MM.1S (cell line): ENCODE measurements at regions not wholly inside any gene's neighbourhood (a gene's known extent, or its start where the extent isn't known, plus 50 kb on each side); places are given as distances from the start of the nearest gene placed in this dataset.

Experiments used
- DNase-seq: peaks from one replicate; pipeline ENCODE4 v3.0.0-alpha.2; 2015
- H2AFZ ChIP-seq: fragments of 300-600 bp; sonication (generic); 2 replicates; pipeline ENCODE4 v1.6.0; 2016; ENCODE audit warnings: antibody characterized with exemption, low read length
- H3F3A ChIP-seq: fragments of 300-600 bp; sonication (generic); 2 replicates; pipeline ENCODE4 v1.6.1; 2016; ENCODE audit warnings: mild to moderate bottlenecking, antibody characterized with exemption, low read length, moderate library complexity, mixed read lengths; ENCODE audit not compliant: insufficient read depth
- H3K27ac ChIP-seq: fragments of 300-600 bp; sonication (generic); 2 replicates; pipeline ENCODE4 v1.5.1; 2016; ENCODE audit warnings: mild to moderate bottlenecking, low read length
- H3K27me3 ChIP-seq: fragments of 300-600 bp; sonication (generic); replicated peaks from 2 replicates; pipeline ENCODE4 v1.6.0; 2016; ENCODE audit warnings: low read length; ENCODE audit not compliant: insufficient read depth
- H3K36me3 ChIP-seq: fragments of 300-600 bp; sonication (generic); replicated peaks from 2 replicates; pipeline ENCODE4 v1.6.1; 2016; ENCODE audit warnings: mild to moderate bottlenecking, low read length, mixed read lengths; ENCODE audit not compliant: insufficient read depth
- H3K4me1 ChIP-seq: fragments of 300-600 bp; sonication (generic); 2 replicates; pipeline ENCODE4 v1.6.1; 2016; ENCODE audit warnings: low read length, mixed read lengths
- H3K4me2 ChIP-seq: fragments of 300-600 bp; sonication (generic); 2 replicates; pipeline ENCODE4 v1.6.0; 2016; ENCODE audit warnings: low read depth, low read length
- H3K4me3 ChIP-seq: fragments of 300-600 bp; sonication (generic); 2 replicates; pipeline ENCODE4 v1.5.1; 2016; ENCODE audit warnings: low read length, mixed read lengths
- H3K79me2 ChIP-seq: fragments of 300-600 bp; sonication (generic); 2 replicates; pipeline ENCODE4 v1.6.1; 2016; ENCODE audit warnings: mixed run types, low read length, mixed read lengths
- H3K9ac ChIP-seq: fragments of 300-600 bp; sonication (generic); 2 replicates; pipeline ENCODE4 v1.6.1; 2016; ENCODE audit warnings: low read length, mixed read lengths
- H3K9me2 ChIP-seq: fragments of 300-600 bp; sonication (generic); replicated peaks from 2 replicates; pipeline ENCODE4 v1.6.1; 2016; ENCODE audit warnings: mild to moderate bottlenecking, low read length, mixed read lengths; ENCODE audit not compliant: insufficient read depth
- H3K9me3 ChIP-seq: fragments of 300-600 bp; sonication (generic); replicated peaks from 2 replicates; pipeline ENCODE4 v1.6.1; 2016; ENCODE audit warnings: mild to moderate bottlenecking, low read length, mixed read lengths; ENCODE audit not compliant: insufficient read depth
- H4K20me1 ChIP-seq: fragments of 300-600 bp; sonication (generic); 2 replicates; pipeline ENCODE4 v1.6.1; 2016; ENCODE audit warnings: mild to moderate bottlenecking, low read length, moderate library complexity, mixed read lengths; ENCODE audit not compliant: insufficient read depth
- CTCF ChIP-seq: fragments of 300-600 bp; sonication (generic); IDR thresholded peaks from 2 replicates; pipeline ENCODE4 v1.5.1; 2016; ENCODE audit warnings: antibody characterized with exemption, low read length, mixed read lengths
- EZH2 ChIP-seq: fragments of 300-600 bp; sonication (generic); optimal IDR thresholded peaks from 2 replicates; pipeline ENCODE3; 2017; ENCODE audit warnings: low read depth, mild to moderate bottlenecking, antibody characterized with exemption, low read length, mixed read lengths
- EZH2phosphoT487 ChIP-seq: fragments of 300-600 bp; sonication (generic); IDR thresholded peaks from 2 replicates; pipeline ENCODE4 v1.6.1; 2018; ENCODE audit warnings: antibody characterized with exemption, low read length

- Histone ChIP-seq H3K36me3 (no peaks in the 10 kb centered on the region), H3K9ac (no peak overlapping the region), H4K20me1 (no peaks in the 10 kb centered on the region), H3K4me2 (no peak overlapping the region), H3F3A (no peaks in the 10 kb centered on the region), H3K27me3 (peaks cover 62% of the 10 kb centered on the region), H3K79me2 (no peaks in the 10 kb centered on the region), H3K9me2 (no peaks in the 10 kb centered on the region), H3K9me3 (no peaks in the 10 kb centered on the region), H3K27ac (no peak overlapping the region), H3K4me1 (peaks cover 5% of the 10 kb centered on the region; the same call in 1 of the 2 replicates), H2AFZ (no peak overlapping the region), H3K4me3 (no peak overlapping the region)
- DNase-seq, result no peak
- no peak for TF ChIP-seq CTCF
- TF ChIP-seq EZH2, result no peak
- TF ChIP-seq EZH2phosphoT487, result no peak
These were observed 105.1 kb upstream of the TNRC6C start for GRCh38 chr17:77853191-77853977.

DNA sequence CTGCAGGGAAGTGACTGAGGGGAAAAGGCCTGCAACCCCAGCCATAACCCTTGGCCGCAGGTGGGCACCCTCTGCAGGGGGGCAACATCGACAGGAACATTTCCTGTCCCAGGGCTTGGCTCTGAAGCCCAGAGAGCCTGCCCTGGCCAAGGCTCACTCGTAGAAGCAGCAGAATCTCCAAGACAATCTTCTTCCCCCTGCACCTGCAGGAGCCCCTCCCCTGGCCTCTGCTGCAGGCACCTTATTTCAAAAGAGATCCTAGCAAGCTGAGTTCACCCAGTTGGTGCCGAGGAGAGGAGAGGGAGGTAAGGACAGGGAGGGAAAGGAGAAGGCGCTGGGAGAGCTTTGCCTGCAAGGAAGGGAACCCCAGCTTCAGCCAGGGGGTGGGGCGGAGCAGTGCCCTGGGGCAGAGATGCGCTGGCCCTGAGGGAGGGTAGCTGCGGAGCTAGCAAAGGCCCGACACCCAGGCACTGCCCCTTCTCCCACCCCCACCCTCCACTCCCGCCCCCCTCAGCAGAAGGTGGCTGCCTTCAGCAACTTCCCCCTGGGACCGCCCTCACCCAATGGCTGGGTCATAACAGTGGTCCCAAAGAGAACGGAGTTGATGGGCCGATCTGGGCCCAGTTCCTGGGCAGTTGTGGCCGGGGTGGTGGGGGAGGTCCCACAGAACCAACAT, 104.3 kb upstream of the TNRC6C start:
- no peak for DNase-seq
- TF ChIP-seq EZH2phosphoT487, result no peak
- TF ChIP-seq EZH2, result no peak
- no peak for TF ChIP-seq CTCF
- no peak overlapping the region for H3K4me3 ChIP-seq
- no peaks in the 10 kb centered on the region for H3K36me3 ChIP-seq
- no peaks in the 10 kb centered on the region for H3K9me3 ChIP-seq
- no peak overlapping the region for H3K27ac ChIP-seq
- H2AFZ ChIP-seq, result no peak overlapping the region
- no peaks in the 10 kb centered on the region for H3K79me2 ChIP-seq
- no peak overlapping the region for H3K4me2 ChIP-seq
- no peak overlapping the region for H3K9ac ChIP-seq
- H3K27me3 ChIP-seq, result peaks cover 68% of the 10 kb centered on the region
- no peaks in the 10 kb centered on the region for H3K9me2 ChIP-seq
- H3K4me1 ChIP-seq, result peaks cover 5% of the 10 kb centered on the region; the same call in 1 of the 2 replicates
- no peaks in the 10 kb centered on the region for H3F3A ChIP-seq
- no peaks in the 10 kb centered on the region for H4K20me1 ChIP-seq

DNA sequence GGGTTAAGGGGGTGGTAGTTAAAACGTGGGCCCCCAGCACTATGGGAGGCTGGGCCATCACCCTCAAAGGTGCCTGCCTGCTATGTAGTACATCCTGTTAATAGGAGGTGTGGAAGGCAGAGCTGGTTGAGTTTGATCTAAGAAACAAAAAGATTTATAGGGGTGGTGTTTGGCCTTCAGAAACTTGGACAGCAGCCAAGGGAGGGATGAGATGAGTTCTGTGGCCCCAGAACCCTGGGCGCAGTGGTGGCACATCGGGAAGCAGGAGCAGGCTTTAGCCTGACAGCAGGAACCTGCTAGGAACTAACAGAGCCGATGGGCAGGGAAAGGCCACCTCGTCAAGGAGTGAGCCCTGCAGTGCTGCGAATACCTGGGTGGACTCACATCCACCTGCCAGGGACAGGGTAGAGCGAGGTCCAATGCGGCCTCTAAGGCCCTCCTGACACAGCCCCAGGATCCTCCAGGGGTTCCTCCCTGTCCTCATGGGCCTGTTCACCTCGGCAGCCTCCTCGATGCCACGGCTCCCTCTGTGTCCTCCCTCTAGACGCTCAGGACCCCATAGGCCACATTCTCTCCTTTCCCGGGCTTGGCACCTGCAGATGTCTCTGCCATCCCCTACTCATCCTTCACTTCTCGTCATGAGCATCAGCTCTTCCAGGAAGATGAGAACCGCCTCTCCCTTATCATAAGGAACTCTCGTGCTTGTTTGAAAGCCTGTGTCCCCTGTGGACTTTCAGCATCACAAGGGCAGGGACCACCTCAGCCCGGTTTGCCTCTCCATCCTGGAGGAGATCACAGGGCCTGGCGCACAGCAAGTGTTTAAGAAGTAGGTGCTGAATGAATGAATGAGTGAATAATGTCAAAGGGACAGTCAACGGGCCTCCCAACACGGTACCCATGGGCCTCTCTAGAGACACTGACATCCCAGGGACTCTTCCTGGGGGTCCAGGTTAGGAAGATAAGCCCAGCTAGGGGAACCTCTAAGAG, 103.5 kb upstream of the TNRC6C start:
- no peak for TF ChIP-seq EZH2
- no peak for TF ChIP-seq EZH2phosphoT487
- TF ChIP-seq CTCF, result no peak
- Histone ChIP-seq H3K9me3 (no peaks in the 10 kb centered on the region), H3K27ac (no peak overlapping the region), H3F3A (no peaks in the 10 kb centered on the region), H3K36me3 (no peaks in the 10 kb centered on the region), H3K27me3 (peaks cover 74% of the 10 kb centered on the region), H3K79me2 (no peaks in the 10 kb centered on the region), H4K20me1 (no peaks in the 10 kb centered on the region), H3K4me2 (no peak overlapping the region), H2AFZ (no peak overlapping the region), H3K9ac (no peak overlapping the region), H3K4me1 (peaks cover 5% of the 10 kb centered on the region; the same call in 1 of the 2 replicates), H3K9me2 (no peaks in the 10 kb centered on the region), H3K4me3 (no peak overlapping the region)
- no peak for DNase-seq
